ENCODE measurements at regions not wholly inside any gene's neighbourhood (a gene's known extent, or its start where the extent isn't known, plus 50 kb on each side); places are given as distances from the start of the nearest gene placed in this dataset.

- DNase-seq (ENCODE audit: low spot score): no peak
Measured at GRCh38 chr2:111633189-111633588, 250.8 kb downstream of the ANAPC1 start.

GRCh38 chr2:111633643-111634042 is 250.3 kb downstream of the ANAPC1 start:
- DNase-seq (ENCODE audit: low spot score): no peak

- no peak for DNase-seq (ENCODE audit: low spot score)
Measured at GRCh38 chr2:111634050-111634794, 249.8 kb downstream of the ANAPC1 start.

- no peak for DNase-seq (ENCODE audit: low spot score)
Measured at GRCh38 chr2:111634995-111635538, 248.9 kb downstream of the ANAPC1 start.

- no peak for DNase-seq (ENCODE audit: low spot score)
Measured at GRCh38 chr2:111636905-111637304, 247.1 kb downstream of the ANAPC1 start.

- DNase-seq (ENCODE audit: low spot score): no peak
Measured at GRCh38 chr2:111638274-111638877, 245.6 kb downstream of the ANAPC1 start.

GRCh38 chr2:111640480-111640879 is 243.5 kb downstream of the ANAPC1 start:
- DNase-seq (ENCODE audit: low spot score): no peak

- DNase-seq (ENCODE audit: low spot score): no peak
Measured at GRCh38 chr2:111642586-111643327, 241.2 kb downstream of the ANAPC1 start.

- DNase-seq (ENCODE audit: low spot score): no peak
Measured at GRCh38 chr2:111643759-111644158, 240.2 kb downstream of the ANAPC1 start.

GRCh38 chr2:111647359-111647758 is 236.6 kb downstream of the ANAPC1 start:
- DNase-seq (ENCODE audit: low spot score): no peak

GRCh38 chr2:111652038-111652437 is 232.0 kb downstream of the ANAPC1 start:
- DNase-seq (ENCODE audit: low spot score): no peak

- no peak for DNase-seq (ENCODE audit: low spot score)
Measured at GRCh38 chr2:111652681-111653080, 231.3 kb downstream of the ANAPC1 start.

GRCh38 chr2:111653103-111653624 is 230.8 kb downstream of the ANAPC1 start:
- peak; percentile 20 for DNase-seq (ENCODE audit: low spot score)

GRCh38 chr2:111653913-111654312 is 230.1 kb downstream of the ANAPC1 start:
- peak; percentile 47 for DNase-seq (ENCODE audit: low spot score)

- no peak for DNase-seq (ENCODE audit: low spot score)
Measured at GRCh38 chr2:111654829-111655228, 229.2 kb downstream of the ANAPC1 start.

- DNase-seq (ENCODE audit: low spot score): peak; percentile 55
Measured at GRCh38 chr2:111656436-111656835, 227.6 kb downstream of the ANAPC1 start.

- peak; percentile 60 for DNase-seq (ENCODE audit: low spot score)
Measured at GRCh38 chr2:111656894-111657293, 227.1 kb downstream of the ANAPC1 start.

- DNase-seq (ENCODE audit: low spot score): no peak
Measured at GRCh38 chr2:111657351-111657975, 226.5 kb downstream of the ANAPC1 start.

GRCh38 chr2:111659361-111660333 is 224.3 kb downstream of the ANAPC1 start:
- no peak for DNase-seq (ENCODE audit: low spot score)

- no peak for DNase-seq (ENCODE audit: low spot score)
Measured at GRCh38 chr2:111660811-111661210, 223.2 kb downstream of the ANAPC1 start.
